Stimulated activated CD8-positive, alpha-beta memory T cell treated with anti-CD3 and anti-CD28 coated beads, Interleukin-4, amount 100 ng/mL, for 4 hours (primary cell): ENCODE measurements at regions not wholly inside any gene's neighbourhood (a gene's known extent, or its start where the extent isn't known, plus 50 kb on each side); places are given as distances from the start of the nearest gene placed in this dataset.

Experiments used
- DNase-seq, 2 donors: peaks; one replicate each; pipeline ENCODE4 v3.0.0-alpha.2; 2020; ENCODE audit warnings: low read depth in 2 of 2, low spot score in 1 of 2

- DNase-seq = no peak
Observed at GRCh38 chr4:181739031-181739430, 504.2 kb upstream of the TENM3 start.

- no peak for DNase-seq
Observed at GRCh38 chr4:181741513-181741912, 501.7 kb upstream of the TENM3 start.

- no peak for DNase-seq
Observed at GRCh38 chr4:181745933-181746625, 497.1 kb upstream of the TENM3 start.

- no peak for DNase-seq
Observed at GRCh38 chr4:181748581-181748980, 494.6 kb upstream of the TENM3 start.

- no peak for DNase-seq
Observed at GRCh38 chr4:181752516-181752915, 490.7 kb upstream of the TENM3 start.

- DNase-seq = no peak
Observed at GRCh38 chr4:181753207-181753606, 490.0 kb upstream of the TENM3 start.

GRCh38 chr4:181755846-181756245 is 487.4 kb upstream of the TENM3 start:
- DNase-seq = no peak

GRCh38 chr4:181756451-181757095 is 486.6 kb upstream of the TENM3 start:
- no peak for DNase-seq

- no peak for DNase-seq
Observed at GRCh38 chr4:181757098-181757497, 486.1 kb upstream of the TENM3 start.

- no peak for DNase-seq
Observed at GRCh38 chr4:181757910-181758660, 485.1 kb upstream of the TENM3 start.

GRCh38 chr4:181760560-181760959 is 482.6 kb upstream of the TENM3 start:
- DNase-seq = no peak

- no peak for DNase-seq
Observed at GRCh38 chr4:181761156-181761555, 482.0 kb upstream of the TENM3 start.

GRCh38 chr4:181766061-181766548 is 477.1 kb upstream of the TENM3 start:
- DNase-seq = no peak

- DNase-seq = no peak
Observed at GRCh38 chr4:181770971-181771370, 472.2 kb upstream of the TENM3 start.

- no peak for DNase-seq
Observed at GRCh38 chr4:181775298-181775697, 467.9 kb upstream of the TENM3 start.

- DNase-seq = no peak
Observed at GRCh38 chr4:181776264-181777054, 466.7 kb upstream of the TENM3 start.

GRCh38 chr4:181777518-181777917 is 465.7 kb upstream of the TENM3 start:
- DNase-seq = no peak

GRCh38 chr4:181784881-181785280 is 458.3 kb upstream of the TENM3 start:
- DNase-seq = no peak

GRCh38 chr4:181792641-181793040 is 450.6 kb upstream of the TENM3 start:
- DNase-seq = no peak

GRCh38 chr4:181793096-181793495 is 450.1 kb upstream of the TENM3 start:
- no peak for DNase-seq

GRCh38 chr4:181796502-181796901 is 446.7 kb upstream of the TENM3 start:
- no peak for DNase-seq
